GM12878 (cell line): ENCODE measurements at regions not wholly inside any gene's neighbourhood (a gene's known extent, or its start where the extent isn't known, plus 50 kb on each side); places are given as distances from the start of the nearest gene placed in this dataset.

Experiments used
- ATAC-seq: fragments of 200-7000 bp; cut with Tn5 transposase; 3 replicates; pipeline ENCODE4 v1.9.1; 2020; ENCODE audit warnings: mild to moderate bottlenecking, moderate library complexity
- BruUV-seq: library from RNA; stranded (reverse); fragments of 400-500 nt; replicated peaks from 2 replicates; lab custom pipeline; 2021; lab: Mats Ljungman, UMichigan
- CTCF ChIA-PET: fragments of 300-600 bp; sonication (Branson Sonifier 250); formaldehyde crosslinking; extraction: SDS; loops from one replicate; lab custom pipeline; 2021; ENCODE audit warnings: inconsistent platforms; lab: Yijun Ruan, JAX
- POLR2A ChIA-PET: fragments of 350-600 bp; formaldehyde crosslinking; extraction: SDS; loops from one replicate; lab custom pipeline; 2021; ENCODE audit warnings: inconsistent platforms; lab: Charles Lee
- RAD21 ChIA-PET: fragments of 300-600 bp; sonication (Branson Sonifier 250); formaldehyde crosslinking; loops from one replicate; lab custom pipeline; 2023; ENCODE audit warnings: antibody characterized with exemption; ENCODE audit not compliant: unreplicated experiment; lab: Charles Lee
- SMC1A ChIA-PET: fragments of 300-600 bp; sonication (Branson Sonifier 250); formaldehyde crosslinking; loops from one replicate; lab custom pipeline; 2023; ENCODE audit not compliant: unreplicated experiment, uncharacterized antibody; lab: Charles Lee
- DNase-seq: peaks from one replicate; pipeline ENCODE4 v3.0.0-alpha.2; 2011; ENCODE audit warnings: low read depth, low spot score
- FAIRE-seq: peaks from 3 replicates; lab custom pipeline; 2011; peaks lifted over from hg19 to GRCh38; lab: Jason Lieb, UNC
- H2AFZ ChIP-seq: 2 replicates; pipeline ENCODE4 v1.6.0; 2011; ENCODE audit warnings: low read depth, low read length, control low read depth; ENCODE audit not compliant: control insufficient read depth
- H3K27ac ChIP-seq: 2 replicates; pipeline ENCODE4 v1.5.1; 2011; ENCODE audit warnings: control low read depth; ENCODE audit not compliant: control insufficient read depth, insufficient read depth
- H3K27me3 ChIP-seq, 2 experiments: replicated peaks in 1 of 2; 2 replicates each; pipeline versions ENCODE4 v1.6.0 to v1.6.1; 2011; ENCODE audit warnings: low read length in 1 of 2; ENCODE audit not compliant: control insufficient read depth in 2 of 2, insufficient read depth in 2 of 2
- H3K36me3 ChIP-seq, 2 experiments: 2 replicates each; pipeline ENCODE4 v1.5.1; 2011; ENCODE audit warnings: low read length in 1 of 2; ENCODE audit not compliant: control insufficient read depth in 2 of 2, insufficient read depth in 2 of 2
- H3K4me1 ChIP-seq: 2 replicates; pipeline ENCODE4 v1.6.1; 2011; ENCODE audit warnings: mild to moderate bottlenecking, low read length, moderate library complexity, mixed read lengths; ENCODE audit not compliant: control insufficient read depth, insufficient read depth
- H3K4me2 ChIP-seq: 2 replicates; pipeline ENCODE4 v1.6.0; 2011; ENCODE audit warnings: control low read depth; ENCODE audit not compliant: control insufficient read depth, insufficient read depth
- H3K4me3 ChIP-seq: fragments of 200-600 bp; sonication (generic); 2 replicates; pipeline ENCODE4 v1.5.1; 2016
- H3K79me2 ChIP-seq: 2 replicates; pipeline ENCODE4 v1.6.0; 2011; ENCODE audit warnings: low read length; ENCODE audit not compliant: control insufficient read depth, insufficient read depth
- H3K9ac ChIP-seq: 2 replicates; pipeline ENCODE4 v1.8.0; 2011; ENCODE audit warnings: low read length, control low read depth, mixed read lengths; ENCODE audit not compliant: control insufficient read depth, insufficient read depth
- H3K9me3 ChIP-seq: replicated peaks from 3 replicates; pipeline ENCODE4 v1.5.1; 2011; ENCODE audit warnings: mild to moderate bottlenecking, low read length; ENCODE audit not compliant: control insufficient read depth, insufficient read depth
- H4K20me1 ChIP-seq: 2 replicates; pipeline ENCODE4 v1.6.0; 2011; ENCODE audit not compliant: control insufficient read depth, insufficient read depth
- CBFB ChIP-seq: IDR thresholded peaks from 2 replicates; pipeline ENCODE4 v1.6.1; 2016; ENCODE audit warnings: antibody characterized with exemption, low read depth
- ESRRA ChIP-seq: IDR thresholded peaks from 2 replicates; pipeline ENCODE4 v1.6.1; 2012; ENCODE audit warnings: mild to moderate bottlenecking, low read length, improper control_type of control experiment
- FOXK2 ChIP-seq: fragments of 450-650 bp; IDR thresholded peaks from 2 replicates; pipeline ENCODE4 v1.6.1; 2017; ENCODE audit warnings: mild to moderate bottlenecking, moderate library complexity
- HCFC1 ChIP-seq: fragments of 150-350 bp; IDR thresholded peaks from 2 replicates; pipeline ENCODE4 v1.6.1; 2014; ENCODE audit warnings: low read length
- IKZF2 ChIP-seq, 2 experiments: fragments of 450-650 bp; IDR thresholded peaks; 2 replicates each; pipeline ENCODE4 v1.6.1; 2017; ENCODE audit warnings: mild to moderate bottlenecking in 2 of 2, moderate library complexity in 2 of 2
- MTA3 ChIP-seq: IDR thresholded peaks from 2 replicates; pipeline ENCODE4 v1.6.1; 2012; ENCODE audit warnings: low read length, inconsistent platforms, borderline replicate concordance
- MYC ChIP-seq: IDR thresholded peaks from 2 replicates; pipeline ENCODE4 v1.6.1; 2011; ENCODE audit warnings: mild to moderate bottlenecking, low read length, moderate library complexity, inconsistent platforms; ENCODE audit not compliant: insufficient read depth, insufficient replicate concordance, insufficient read length, severe bottlenecking
- NR2C1 ChIP-seq: fragments of 450-650 bp; IDR thresholded peaks from 2 replicates; pipeline ENCODE4 v1.6.1; 2017; ENCODE audit warnings: antibody characterized with exemption, mild to moderate bottlenecking, moderate library complexity
- POLR2AphosphoS5 ChIP-seq: IDR thresholded peaks from 2 replicates; pipeline ENCODE4 v1.6.1; 2011; ENCODE audit warnings: mild to moderate bottlenecking, low read length, inconsistent platforms
- SMAD5 ChIP-seq: IDR thresholded peaks from 2 replicates; pipeline ENCODE4 v1.6.1; 2016; ENCODE audit warnings: antibody characterized with exemption, low read depth
- SRF ChIP-seq, 2 experiments: IDR thresholded peaks; 2 replicates each; pipeline ENCODE4 v1.6.1; 2011; ENCODE audit warnings: low read depth in 2 of 2, low read length in 2 of 2, mild to moderate bottlenecking in 1 of 2, moderate library complexity in 1 of 2
- TARDBP ChIP-seq: IDR thresholded peaks from 2 replicates; pipeline ENCODE4 v1.6.1; 2016; ENCODE audit warnings: borderline replicate concordance
- WGBS: methylation state at CpG from one replicate; pipeline ENCODE4 v1.1.6; 2016; ENCODE audit warnings: low lambda C conversion rate; ENCODE audit not compliant: insufficient replicate concordance, insufficient coverage; ENCODE audit errors: missing lambda C conversion rate; 5-methylcytosine and 5-hydroxymethylcytosine counted together
- in situ Hi-C: fragments of 300-500 bp; cut with MboI; formaldehyde crosslinking; loops from 9 replicates; pipeline ENCODE4 v1.14.3; 2018; ENCODE audit warnings: mixed read lengths
- intact Hi-C: fragments of 100-400 bp; cut with micrococcal nuclease; formaldehyde crosslinking; loops from one replicate; pipeline ENCODE4 v1.14.2; 2022; ENCODE audit not compliant: unreplicated experiment
- TF ChIP-seq, protein P1 (sequence below): fragments of 150-350 bp; IDR thresholded peaks from 2 replicates; pipeline ENCODE4 v1.6.1; 2014; ENCODE audit warnings: mild to moderate bottlenecking, low read depth, low read length
- TF ChIP-seq, protein P2 (sequence below): fragments of 450-650 bp; IDR thresholded peaks from 2 replicates; pipeline ENCODE4 v1.6.1; 2017; ENCODE audit warnings: mild to moderate bottlenecking, moderate library complexity

DNA sequence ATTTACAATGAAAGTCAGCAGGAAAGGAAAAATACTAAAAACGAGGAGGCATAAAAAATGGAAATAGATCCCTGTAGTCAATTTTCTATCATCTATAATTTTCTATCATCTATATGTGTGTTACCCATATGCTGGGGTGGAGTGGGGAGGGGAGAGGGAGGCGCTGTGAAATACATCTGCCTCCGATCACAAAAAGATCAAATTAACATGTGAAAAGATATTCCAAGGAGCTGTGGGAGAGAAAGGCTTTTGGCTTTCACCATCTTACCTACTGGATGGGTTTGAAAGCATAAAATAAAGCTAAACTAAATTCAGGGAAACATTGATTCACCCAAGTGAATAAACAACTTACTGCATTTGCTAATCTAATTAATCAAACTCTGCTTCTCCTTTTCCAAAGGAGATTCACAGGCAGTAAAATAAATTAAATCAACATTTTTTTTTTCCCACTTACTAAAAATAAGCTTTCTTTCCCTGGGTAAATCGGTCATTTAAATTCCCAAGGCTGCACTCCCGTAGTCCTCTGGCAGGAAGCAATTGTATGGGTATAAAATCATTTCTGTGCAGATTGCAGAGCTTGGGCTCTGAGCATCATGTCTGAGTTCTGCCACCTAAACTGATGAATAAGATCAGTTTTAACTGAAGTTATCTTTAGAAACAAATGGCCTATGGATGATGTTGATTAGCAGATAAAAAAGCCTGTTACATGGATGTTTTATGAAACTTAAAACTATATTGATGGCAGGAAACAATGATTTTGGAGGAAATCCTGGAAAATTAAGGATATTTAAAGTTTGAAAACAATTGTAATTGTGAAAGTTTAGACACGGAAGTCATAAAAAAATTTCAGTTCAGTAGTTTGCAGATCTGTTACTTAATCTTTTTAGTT lies 147.9 kb downstream of the SOX4 start (continued):
- TF ChIP-seq TARDBP, result no peak
- TF ChIP-seq, protein P1, sequence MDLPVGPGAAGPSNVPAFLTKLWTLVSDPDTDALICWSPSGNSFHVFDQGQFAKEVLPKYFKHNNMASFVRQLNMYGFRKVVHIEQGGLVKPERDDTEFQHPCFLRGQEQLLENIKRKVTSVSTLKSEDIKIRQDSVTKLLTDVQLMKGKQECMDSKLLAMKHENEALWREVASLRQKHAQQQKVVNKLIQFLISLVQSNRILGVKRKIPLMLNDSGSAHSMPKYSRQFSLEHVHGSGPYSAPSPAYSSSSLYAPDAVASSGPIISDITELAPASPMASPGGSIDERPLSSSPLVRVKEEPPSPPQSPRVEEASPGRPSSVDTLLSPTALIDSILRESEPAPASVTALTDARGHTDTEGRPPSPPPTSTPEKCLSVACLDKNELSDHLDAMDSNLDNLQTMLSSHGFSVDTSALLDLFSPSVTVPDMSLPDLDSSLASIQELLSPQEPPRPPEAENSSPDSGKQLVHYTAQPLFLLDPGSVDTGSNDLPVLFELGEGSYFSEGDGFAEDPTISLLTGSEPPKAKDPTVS, result no peak
- TF ChIP-seq MTA3, result no peak
- TF ChIP-seq, all 136 proteins: peak for 0

DNA sequence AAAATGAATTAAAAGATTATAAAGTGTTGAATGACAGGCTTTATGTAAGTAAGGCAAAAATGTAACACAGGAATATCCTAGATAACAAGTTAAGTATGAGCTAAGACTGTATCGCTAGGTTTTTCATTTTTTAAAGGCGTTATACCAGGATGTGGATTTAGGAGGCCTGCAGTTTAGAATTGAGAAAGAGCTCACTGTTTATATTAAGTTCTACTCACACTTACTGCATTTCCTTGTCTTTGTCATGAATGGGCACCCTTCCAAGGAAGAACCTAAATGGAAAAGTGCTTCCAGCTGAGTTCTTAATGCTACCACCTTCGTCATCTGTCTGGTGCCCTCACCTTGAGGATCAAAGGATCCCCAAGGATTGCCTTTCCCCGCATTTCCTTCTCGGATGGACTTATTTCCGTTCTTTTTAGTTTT lies 148.7 kb downstream of the SOX4 start:
- Histone ChIP-seq H3K36me3 (no peaks in the 10 kb centered on the region), H3K9me3 (no peaks in the 10 kb centered on the region), H3K27ac (no peak overlapping the region), H3K9ac (no peak overlapping the region), H3K79me2 (no peaks in the 10 kb centered on the region), H3K27me3 (no peaks in the 10 kb centered on the region), H4K20me1 (no peaks in the 10 kb centered on the region), H3K4me2 (no peak overlapping the region), H3K4me1 (no peaks in the 10 kb centered on the region), H2AFZ (no peak overlapping the region), H3K4me3 (no peak overlapping the region)
- 44% methylated on average over 6 of the region's 6 CpGs for WGBS
- SMC1A ChIA-PET, result interaction anchor here (1.4 kb wide), 1 partner anchor 35 kb away, joined by 3 read pairs; no protein-coding TSS in a partner anchor
- FAIRE-seq (no peak), ATAC-seq (no peak), DNase-seq (no peak)
- RAD21 ChIA-PET, result no interaction called here
- intact Hi-C loops, result no loop called here
- CTCF ChIA-PET, result no interaction called here
- in situ Hi-C loops, result no loop called here
- BruUV-seq, result no TSS peak
- POLR2A ChIA-PET, result no interaction called here
- TF ChIP-seq NR2C1 (no peak), SRF (IDR thresholded peaks at IDR 0.05; ENCODE audit: low read depth in 2 of 2, low read length in 2 of 2) (no peak), SMAD5 (no peak), CBFB (no peak), MYC (no peak), HCFC1 (no peak), ESRRA (no peak), IKZF2 (IDR thresholded peaks at IDR 0.05) (no peak), POLR2AphosphoS5 (no peak), FOXK2 (no peak)
- TF ChIP-seq, protein P2, sequence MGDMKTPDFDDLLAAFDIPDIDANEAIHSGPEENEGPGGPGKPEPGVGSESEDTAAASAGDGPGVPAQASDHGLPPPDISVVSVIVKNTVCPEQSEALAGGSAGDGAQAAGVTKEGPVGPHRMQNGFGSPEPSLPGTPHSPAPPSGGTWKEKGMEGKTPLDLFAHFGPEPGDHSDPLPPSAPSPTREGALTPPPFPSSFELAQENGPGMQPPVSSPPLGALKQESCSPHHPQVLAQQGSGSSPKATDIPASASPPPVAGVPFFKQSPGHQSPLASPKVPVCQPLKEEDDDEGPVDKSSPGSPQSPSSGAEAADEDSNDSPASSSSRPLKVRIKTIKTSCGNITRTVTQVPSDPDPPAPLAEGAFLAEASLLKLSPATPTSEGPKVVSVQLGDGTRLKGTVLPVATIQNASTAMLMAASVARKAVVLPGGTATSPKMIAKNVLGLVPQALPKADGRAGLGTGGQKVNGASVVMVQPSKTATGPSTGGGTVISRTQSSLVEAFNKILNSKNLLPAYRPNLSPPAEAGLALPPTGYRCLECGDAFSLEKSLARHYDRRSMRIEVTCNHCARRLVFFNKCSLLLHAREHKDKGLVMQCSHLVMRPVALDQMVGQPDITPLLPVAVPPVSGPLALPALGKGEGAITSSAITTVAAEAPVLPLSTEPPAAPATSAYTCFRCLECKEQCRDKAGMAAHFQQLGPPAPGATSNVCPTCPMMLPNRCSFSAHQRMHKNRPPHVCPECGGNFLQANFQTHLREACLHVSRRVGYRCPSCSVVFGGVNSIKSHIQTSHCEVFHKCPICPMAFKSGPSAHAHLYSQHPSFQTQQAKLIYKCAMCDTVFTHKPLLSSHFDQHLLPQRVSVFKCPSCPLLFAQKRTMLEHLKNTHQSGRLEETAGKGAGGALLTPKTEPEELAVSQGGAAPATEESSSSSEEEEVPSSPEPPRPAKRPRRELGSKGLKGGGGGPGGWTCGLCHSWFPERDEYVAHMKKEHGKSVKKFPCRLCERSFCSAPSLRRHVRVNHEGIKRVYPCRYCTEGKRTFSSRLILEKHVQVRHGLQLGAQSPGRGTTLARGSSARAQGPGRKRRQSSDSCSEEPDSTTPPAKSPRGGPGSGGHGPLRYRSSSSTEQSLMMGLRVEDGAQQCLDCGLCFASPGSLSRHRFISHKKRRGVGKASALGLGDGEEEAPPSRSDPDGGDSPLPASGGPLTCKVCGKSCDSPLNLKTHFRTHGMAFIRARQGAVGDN, result no peak
